Stimulated activated CD8-positive, alpha-beta memory T cell treated with anti-CD3 and anti-CD28 coated beads, Interleukin-15, amount 100 ng/mL, for 48 hours (primary cell): ENCODE measurements at regions not wholly inside any gene's neighbourhood (a gene's known extent, or its start where the extent isn't known, plus 50 kb on each side); places are given as distances from the start of the nearest gene placed in this dataset.

Source experiments
- DNase-seq, 2 donors: peaks; one replicate each; pipeline ENCODE4 v3.0.0-alpha.2; 2020; ENCODE audit warnings: low read depth in 2 of 2

GRCh38 chr10:132467464-132468149, 70.0 kb upstream of the INPP5A start:
- no peak for DNase-seq

GRCh38 chr10:132468216-132468615, 69.4 kb upstream of the INPP5A start:
- DNase-seq, result no peak

GRCh38 chr10:132468651-132469050, 68.9 kb upstream of the INPP5A start:
- no peak for DNase-seq

- DNase-seq, result no peak
Observed at GRCh38 chr10:132469197-132469884, 68.2 kb upstream of the INPP5A start.

- peak in 1 of 2 donors; percentile 35 for DNase-seq
Observed at GRCh38 chr10:132470410-132471124, 67.0 kb upstream of the INPP5A start.

GRCh38 chr10:132471125-132471451, 66.5 kb upstream of the INPP5A start:
- no peak for DNase-seq

GRCh38 chr10:132471484-132471883, 66.1 kb upstream of the INPP5A start:
- no peak for DNase-seq

GRCh38 chr10:132475086-132475485, 62.5 kb upstream of the INPP5A start:
- DNase-seq, result no peak

GRCh38 chr10:132476146-132477065, 61.2 kb upstream of the INPP5A start:
- DNase-seq, result no peak

- DNase-seq, result no peak
Observed at GRCh38 chr10:132477066-132477397, 60.6 kb upstream of the INPP5A start.

- no peak for DNase-seq
Observed at GRCh38 chr10:132477398-132478340, 59.9 kb upstream of the INPP5A start.

GRCh38 chr10:132478341-132479023, 59.1 kb upstream of the INPP5A start:
- no peak for DNase-seq

- DNase-seq, result no peak
Observed at GRCh38 chr10:132479024-132479602, 58.5 kb upstream of the INPP5A start.

GRCh38 chr10:132479603-132480221, 57.9 kb upstream of the INPP5A start:
- DNase-seq, result no peak

GRCh38 chr10:132480356-132480755, 57.2 kb upstream of the INPP5A start:
- no peak for DNase-seq

- no peak for DNase-seq
Observed at GRCh38 chr10:132481690-132482089, 55.9 kb upstream of the INPP5A start.

- no peak for DNase-seq
Observed at GRCh38 chr10:132482090-132482800, 55.3 kb upstream of the INPP5A start.

- DNase-seq, result no peak
Observed at GRCh38 chr10:132483394-132483793, 54.2 kb upstream of the INPP5A start.

GRCh38 chr10:132484922-132485321, 52.7 kb upstream of the INPP5A start:
- DNase-seq, result no peak
